Subcutaneous abdominal adipose tissue (tissue), 5 donors: ENCODE measurements at regions not wholly inside any gene's neighbourhood (a gene's known extent, or its start where the extent isn't known, plus 50 kb on each side); places are given as distances from the start of the nearest gene placed in this dataset.
A peak's percentile ranks its signal among the peaks of the same experiment; 100 is the strongest.
"Not testable (repeated sequence)": the region's sequence is repeated elsewhere in the genome, so short reads cannot be mapped to it uniquely, and the experiment has no call there.

Source experiments
- H3K27ac ChIP-seq: one replicate; pipeline ENCODE4 v1.7.0; 2013; ENCODE audit warnings: low read depth, mild to moderate bottlenecking, inconsistent platforms, low read length, moderate library complexity
- H3K27me3 ChIP-seq, 5 donors: one replicate each; pipeline ENCODE4 v1.7.0; 2013; ENCODE audit warnings: low read length in 5 of 5, inconsistent platforms in 1 of 5; ENCODE audit not compliant: control insufficient read depth in 5 of 5, insufficient read depth in 4 of 5
- H3K36me3 ChIP-seq, 5 donors: one replicate each; pipeline ENCODE4 v1.7.0; 2013; ENCODE audit warnings: low read length in 5 of 5; ENCODE audit not compliant: control insufficient read depth in 5 of 5, insufficient read depth in 5 of 5
- H3K4me1 ChIP-seq, 5 donors: one replicate each; pipeline ENCODE4 v1.7.0; 2013; ENCODE audit warnings: low read length in 5 of 5, mild to moderate bottlenecking in 3 of 5, moderate library complexity in 1 of 5; ENCODE audit not compliant: control insufficient read depth in 5 of 5, insufficient read depth in 5 of 5
- H3K4me3 ChIP-seq, 5 donors: one replicate each; pipeline ENCODE4 v1.7.0; 2013; ENCODE audit warnings: low read length in 5 of 5, low read depth in 1 of 5
- H3K9ac ChIP-seq, 5 donors: one replicate each; pipeline ENCODE4 v1.7.0; 2013; ENCODE audit warnings: low read length in 5 of 5, mild to moderate bottlenecking in 4 of 5, moderate library complexity in 3 of 5
- H3K9me3 ChIP-seq, 5 donors: one replicate each; pipeline ENCODE4 v1.7.0; 2013; ENCODE audit warnings: low read length in 5 of 5; ENCODE audit not compliant: control insufficient read depth in 5 of 5
- donor health status: healthy.
- donor health status: healthy.
- donor health status: healthy.
- donor health status: healthy.
- donor health status: healthy.

DNA sequence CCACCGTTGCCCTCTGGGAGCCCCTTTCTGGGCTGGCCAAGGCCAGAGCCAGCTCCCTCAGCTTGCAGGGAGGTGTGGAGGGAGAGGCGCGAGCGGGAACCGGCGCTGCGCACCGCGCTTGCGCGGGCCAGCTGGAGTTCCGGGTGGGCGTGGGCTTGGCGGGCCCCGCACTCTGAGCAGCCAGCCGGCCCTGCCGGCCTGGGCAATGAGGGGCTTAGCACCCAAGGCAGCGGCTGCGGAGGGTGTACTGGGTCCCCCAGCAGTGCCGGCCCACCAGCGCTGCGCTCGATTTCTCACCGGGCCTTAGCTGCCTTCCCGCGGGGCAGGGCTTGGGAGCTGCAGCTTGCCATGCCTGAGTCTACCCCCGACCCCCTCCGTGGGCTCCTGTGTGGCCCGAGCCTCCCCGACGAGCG, 177.7 kb upstream of the FIGN start:
- not testable (repeated sequence) for H3K9me3 ChIP-seq, H3K4me1 ChIP-seq, H3K27me3 ChIP-seq, H3K27ac ChIP-seq, H3K4me3 ChIP-seq, H3K36me3 ChIP-seq, H3K9ac ChIP-seq

DNA sequence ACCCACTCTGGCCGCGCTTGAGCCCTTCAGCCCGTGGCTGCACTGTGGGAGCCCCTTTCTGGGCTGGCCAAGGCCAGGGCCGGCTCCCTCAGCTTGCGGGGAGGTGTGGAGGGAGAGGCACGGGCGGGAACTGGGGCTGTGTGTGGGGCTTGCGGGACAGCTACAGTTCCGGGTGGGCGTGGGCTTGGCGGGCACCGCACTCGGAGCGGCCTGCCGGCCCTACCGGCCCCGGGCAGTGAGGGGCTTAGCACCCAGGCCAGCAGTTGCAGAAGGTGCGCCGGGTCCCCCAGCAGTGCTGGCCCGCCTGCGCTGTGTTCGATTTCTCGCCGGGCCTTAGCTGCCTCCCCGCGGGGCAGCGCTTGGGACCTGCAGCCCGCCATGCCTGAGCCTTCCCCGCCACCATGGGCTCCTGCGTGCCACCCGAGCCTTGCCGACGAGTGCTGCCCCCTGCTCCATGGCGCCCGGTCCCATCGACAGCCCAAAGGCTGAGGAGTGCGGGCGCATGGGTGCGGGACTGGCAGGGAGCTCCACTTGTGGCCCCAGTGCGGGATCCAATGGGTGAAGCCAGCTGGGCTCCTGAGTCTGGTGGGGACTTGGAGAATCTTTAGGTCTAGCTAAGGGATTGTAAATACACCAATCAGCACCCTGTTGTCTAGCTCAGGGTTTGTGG, 173.7 kb upstream of the FIGN start:
- Histone ChIP-seq H3K27me3 (no peaks in the 10 kb centered on the region), H3K9me3 (no peaks in the 10 kb centered on the region), H3K4me3 (no peak overlapping the region), H3K4me1 (no peaks in the 10 kb centered on the region), H3K9ac (no peak overlapping the region), H3K27ac (no peak overlapping the region), H3K36me3 (no peaks in the 10 kb centered on the region)

DNA sequence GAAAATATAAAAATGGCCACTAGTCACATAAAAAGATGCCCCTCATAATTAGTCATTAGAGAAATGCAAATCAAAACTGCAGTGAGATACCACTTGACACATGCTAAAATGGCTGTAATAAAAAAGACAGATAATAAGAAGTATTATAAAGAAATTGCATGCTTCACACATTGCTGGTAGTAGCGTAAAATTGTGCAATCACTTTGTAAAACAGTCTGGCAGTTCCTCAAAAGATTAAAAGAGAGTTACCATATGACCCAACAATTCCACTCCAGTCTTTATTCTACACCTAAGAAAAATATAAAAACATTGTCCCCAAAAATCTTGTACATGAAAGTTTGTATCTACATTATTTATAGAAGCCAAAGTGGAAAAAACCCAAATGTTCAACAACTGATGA, 170.6 kb upstream of the FIGN start:
- Histone ChIP-seq H3K36me3 (no peaks in the 10 kb centered on the region), H3K9ac (no peak overlapping the region), H3K27ac (no peak overlapping the region), H3K4me3 (no peak overlapping the region), H3K9me3 (peaks cover 0 to 2% (median 0%) of the 10 kb centered on the region in 5 donors), H3K27me3 (no peaks in the 10 kb centered on the region), H3K4me1 (no peaks in the 10 kb centered on the region)

DNA sequence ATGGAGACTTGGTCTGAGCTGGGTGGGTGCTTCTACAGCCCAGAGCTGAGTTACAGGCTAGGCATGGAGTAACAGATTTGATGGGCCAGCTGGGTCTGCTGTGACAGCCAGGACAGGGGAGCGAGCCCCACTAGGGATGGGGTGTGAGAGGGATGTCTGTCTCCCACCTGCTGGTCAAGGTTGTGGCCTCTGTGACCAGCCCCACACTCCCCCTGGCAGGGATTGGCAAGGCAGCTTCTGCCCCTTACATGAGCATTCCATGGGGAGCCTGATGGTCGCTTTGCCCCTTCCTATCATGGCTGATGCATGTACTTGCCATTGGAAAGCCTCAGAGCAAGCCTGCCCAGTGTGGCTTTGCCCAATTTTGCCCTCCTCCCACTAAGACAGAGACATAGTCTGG, 162.0 kb upstream of the FIGN start:
- Histone ChIP-seq H3K9me3 (peaks cover 0 to 11% (median 4%) of the 10 kb centered on the region in 5 donors), H3K27ac (no peak overlapping the region), H3K27me3 (no peaks in the 10 kb centered on the region), H3K36me3 (no peaks in the 10 kb centered on the region), H3K4me3 (no peak overlapping the region), H3K4me1 (no peaks in the 10 kb centered on the region), H3K9ac (no peak overlapping the region)

DNA sequence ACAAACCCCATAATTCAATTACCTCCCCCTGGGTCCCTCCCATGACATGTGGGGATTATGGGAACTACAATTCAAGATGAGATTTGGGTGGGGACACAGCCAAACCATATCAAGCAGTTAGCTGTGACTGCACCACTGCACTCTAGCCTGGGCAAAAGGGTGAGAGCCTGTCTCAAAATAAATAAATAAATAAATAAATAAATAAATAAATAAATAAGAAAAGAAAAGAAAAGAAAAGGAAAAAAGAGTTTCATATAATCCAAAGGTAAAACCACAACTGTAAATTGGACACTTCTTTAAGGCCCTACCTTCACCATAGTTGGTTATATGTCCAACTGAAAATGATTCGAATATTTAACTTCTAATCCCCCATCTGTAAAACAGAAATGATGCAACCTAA, 157.6 kb upstream of the FIGN start:
- H3K27ac ChIP-seq, H3K36me3 ChIP-seq, H3K27me3 ChIP-seq, H3K9me3 ChIP-seq, H3K9ac ChIP-seq, H3K4me3 ChIP-seq, H3K4me1 ChIP-seq: not testable (repeated sequence)

DNA sequence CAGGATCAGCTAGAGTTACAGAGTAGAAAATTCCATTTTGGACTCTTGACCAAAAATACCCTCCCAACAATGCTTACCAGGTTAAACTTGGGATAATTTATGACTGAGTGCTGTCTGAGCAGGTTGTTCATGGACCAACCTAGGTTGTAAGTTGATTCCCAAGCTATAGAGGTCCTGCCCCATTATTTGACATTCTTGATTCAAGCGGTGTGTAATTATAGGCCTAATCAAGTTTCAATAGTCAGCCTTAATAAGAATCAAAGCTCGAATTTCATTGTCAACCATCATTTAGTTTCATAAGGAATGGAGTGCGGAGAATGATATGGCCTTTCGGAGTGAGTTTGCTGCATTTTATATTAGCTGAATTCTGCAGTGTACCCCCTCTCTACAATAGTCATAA, 152.8 kb upstream of the FIGN start:
- no peaks in the 10 kb centered on the region for H3K27me3 ChIP-seq
- no peak overlapping the region for H3K9ac ChIP-seq
- H3K4me1 ChIP-seq, result no peaks in the 10 kb centered on the region
- no peak overlapping the region for H3K27ac ChIP-seq
- H3K36me3 ChIP-seq, result no peaks in the 10 kb centered on the region
- no peaks in the 10 kb centered on the region for H3K9me3 ChIP-seq
- no peak overlapping the region for H3K4me3 ChIP-seq

DNA sequence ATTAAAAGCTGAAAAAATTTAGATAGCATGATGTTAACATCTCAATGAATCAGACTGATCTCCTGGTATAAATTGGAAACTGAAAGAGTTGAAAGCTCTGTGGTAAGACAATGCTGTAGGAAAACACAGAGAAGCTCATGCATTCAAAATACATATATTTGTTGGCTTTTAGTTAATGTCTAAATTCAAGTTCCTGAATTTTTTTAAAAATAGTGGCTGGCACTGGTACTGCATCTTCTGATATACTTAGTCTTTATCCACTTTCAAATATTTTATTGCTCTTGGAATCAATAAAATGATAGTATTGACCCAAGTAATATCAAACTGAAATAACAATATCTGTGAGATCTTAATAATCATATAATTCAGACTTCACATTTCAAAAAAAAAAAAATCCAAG, 151.4 kb upstream of the FIGN start:
- H3K36me3 ChIP-seq, result no peaks in the 10 kb centered on the region
- no peaks in the 10 kb centered on the region for H3K4me1 ChIP-seq
- no peak overlapping the region for H3K4me3 ChIP-seq
- no peaks in the 10 kb centered on the region for H3K27me3 ChIP-seq
- no peaks in the 10 kb centered on the region for H3K9me3 ChIP-seq
- H3K27ac ChIP-seq, result no peak overlapping the region
- no peak overlapping the region for H3K9ac ChIP-seq

DNA sequence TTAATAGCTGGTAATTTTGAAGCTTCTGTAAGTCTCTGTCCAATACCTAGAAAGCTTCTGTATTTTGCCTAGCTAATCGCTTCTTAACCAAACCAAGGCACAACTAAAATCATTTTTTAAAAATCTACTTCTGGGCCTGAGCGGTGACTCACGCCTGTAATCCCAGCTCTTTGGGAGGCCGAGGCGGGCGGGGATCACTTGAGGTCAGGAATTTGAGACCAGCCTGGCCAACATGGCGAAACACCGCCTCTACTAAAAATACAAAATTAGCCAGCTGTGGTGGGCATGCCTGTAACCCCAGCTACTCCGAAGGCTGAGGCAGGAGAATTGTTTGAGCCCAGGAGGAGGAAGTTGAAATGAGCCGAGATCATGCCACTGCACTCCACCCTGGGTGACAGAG, 148.6 kb upstream of the FIGN start:
- Histone ChIP-seq H3K27me3 (no peaks in the 10 kb centered on the region), H3K27ac (no peak overlapping the region)

DNA sequence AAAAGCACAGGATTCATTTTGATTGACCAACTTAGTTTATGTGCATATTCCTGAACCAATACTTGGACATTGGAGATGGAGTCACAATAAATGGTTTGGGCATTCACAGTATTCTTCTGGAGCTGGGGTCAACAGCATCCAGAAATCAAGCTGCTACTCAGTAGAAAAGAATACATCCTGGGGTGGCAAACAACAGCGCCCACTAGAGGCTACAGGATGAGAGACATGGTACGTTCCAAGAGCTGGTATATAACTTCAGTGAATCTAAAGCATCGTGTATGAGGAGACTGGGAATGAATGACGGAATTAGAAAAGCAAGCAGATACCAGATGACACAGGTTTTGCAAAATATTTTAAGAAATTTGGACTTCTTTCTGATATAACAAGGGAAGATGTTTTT, 142.9 kb upstream of the FIGN start:
- Histone ChIP-seq H3K4me1 (peaks cover 0 to 15% (median 0%) of the 10 kb centered on the region in 5 donors), H3K4me3 (no peak overlapping the region), H3K36me3 (no peaks in the 10 kb centered on the region), H3K9me3 (no peaks in the 10 kb centered on the region), H3K27ac (no peak overlapping the region), H3K27me3 (no peaks in the 10 kb centered on the region), H3K9ac (no peak overlapping the region)

More for the DNA sequence above, 148.6 kb upstream of the FIGN start:
- Histone ChIP-seq H3K9me3 (no peaks in the 10 kb centered on the region), H3K4me3 (no peak overlapping the region), H3K9ac (no peak overlapping the region), H3K36me3 (no peaks in the 10 kb centered on the region), H3K4me1 (peaks cover 0 to under 1% (median 0%) of the 10 kb centered on the region in 5 donors)

DNA sequence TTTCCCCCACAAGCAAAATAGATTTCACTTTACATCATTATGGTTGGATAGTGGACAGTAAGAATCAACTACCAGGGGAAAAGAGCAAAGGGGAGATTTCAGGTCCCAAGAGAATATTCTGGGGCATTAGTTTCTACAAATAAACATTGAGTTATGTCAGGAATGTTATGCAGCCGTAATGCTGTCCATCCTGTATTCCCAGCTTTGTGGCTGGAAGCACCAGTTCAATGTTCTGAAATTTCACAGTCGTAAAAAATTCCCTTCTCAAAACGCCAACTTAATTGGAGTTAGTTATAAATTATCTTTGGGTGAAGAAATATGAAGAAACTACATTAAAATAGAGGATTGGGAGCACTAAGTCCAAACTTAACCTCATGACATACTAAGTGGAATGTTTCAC, 141.5 kb upstream of the FIGN start:
- Histone ChIP-seq H3K4me3 (peak overlapping the region in 1 of 5 donors; percentile 11), H3K9ac (no peak overlapping the region), H3K36me3 (no peaks in the 10 kb centered on the region), H3K4me1 (peaks cover 0 to 15% (median 0%) of the 10 kb centered on the region in 5 donors), H3K27ac (peak overlapping the region; percentile 44), H3K9me3 (no peaks in the 10 kb centered on the region), H3K27me3 (no peaks in the 10 kb centered on the region)

DNA sequence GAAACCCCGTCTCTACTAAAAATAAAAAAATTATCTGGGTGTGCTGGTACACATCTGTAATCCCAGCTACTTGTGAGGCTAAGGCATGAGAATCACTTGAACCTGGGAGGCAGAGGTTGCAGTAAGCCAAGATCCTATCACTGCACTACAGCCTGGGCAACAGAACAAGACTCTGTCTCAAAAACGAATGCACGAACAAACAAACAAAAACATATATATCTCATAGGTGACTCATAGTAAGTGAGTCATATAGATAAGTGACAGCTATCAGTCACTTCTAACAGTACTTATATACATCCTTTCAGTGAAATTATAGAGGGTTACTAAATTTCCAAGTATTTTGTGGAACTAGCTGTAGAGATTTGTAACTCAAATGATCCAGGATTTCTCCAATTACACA, 127.3 kb upstream of the FIGN start:
- Histone ChIP-seq H3K27me3 (no peaks in the 10 kb centered on the region), H3K4me3 (no peak overlapping the region), H3K36me3 (no peaks in the 10 kb centered on the region), H3K4me1 (no peaks in the 10 kb centered on the region), H3K9ac (no peak overlapping the region), H3K9me3 (no peaks in the 10 kb centered on the region), H3K27ac (no peak overlapping the region)
